GM10248 (cell line): ENCODE measurements at regions not wholly inside any gene's neighbourhood (a gene's known extent, or its start where the extent isn't known, plus 50 kb on each side); places are given as distances from the start of the nearest gene placed in this dataset.
"Not testable (repeated sequence)": the region's sequence is repeated elsewhere in the genome, so short reads cannot be mapped to it uniquely, and the experiment has no call there.

Source experiments
- CTCF ChIA-PET: fragments of 300-600 bp; sonication (Branson Sonifier 250); formaldehyde crosslinking; extraction: SDS; loops from one replicate; lab custom pipeline; 2021; ENCODE audit warnings: antibody characterized with exemption; lab: Yijun Ruan, JAX
- POLR2A ChIA-PET: fragments of 350-650 bp; sonication (Branson Sonifier 250); formaldehyde crosslinking; extraction: SDS; loops from one replicate; lab custom pipeline; 2020; ENCODE audit warnings: antibody characterized with exemption; lab: Yijun Ruan, JAX
- DNase-seq: peaks from one replicate; pipeline ENCODE4 v3.0.0; 2012; ENCODE audit errors: extremely low spot score
- TF ChIP-seq, protein P1 (sequence below): IDR thresholded peaks from 2 replicates; pipeline ENCODE4 v1.5.1; 2012; ENCODE audit warnings: mild to moderate bottlenecking, low read depth; ENCODE audit errors: extremely low read depth, missing control alignments, control extremely low read depth

- CTCF ChIA-PET = interaction anchor here (1.0 to 1.7 kb wide), 2 partner anchors 25 to 37 kb away, joined by 3 to 5 read pairs; no protein-coding TSS in a partner anchor
- no peak for DNase-seq
- TF ChIP-seq, protein P1, sequence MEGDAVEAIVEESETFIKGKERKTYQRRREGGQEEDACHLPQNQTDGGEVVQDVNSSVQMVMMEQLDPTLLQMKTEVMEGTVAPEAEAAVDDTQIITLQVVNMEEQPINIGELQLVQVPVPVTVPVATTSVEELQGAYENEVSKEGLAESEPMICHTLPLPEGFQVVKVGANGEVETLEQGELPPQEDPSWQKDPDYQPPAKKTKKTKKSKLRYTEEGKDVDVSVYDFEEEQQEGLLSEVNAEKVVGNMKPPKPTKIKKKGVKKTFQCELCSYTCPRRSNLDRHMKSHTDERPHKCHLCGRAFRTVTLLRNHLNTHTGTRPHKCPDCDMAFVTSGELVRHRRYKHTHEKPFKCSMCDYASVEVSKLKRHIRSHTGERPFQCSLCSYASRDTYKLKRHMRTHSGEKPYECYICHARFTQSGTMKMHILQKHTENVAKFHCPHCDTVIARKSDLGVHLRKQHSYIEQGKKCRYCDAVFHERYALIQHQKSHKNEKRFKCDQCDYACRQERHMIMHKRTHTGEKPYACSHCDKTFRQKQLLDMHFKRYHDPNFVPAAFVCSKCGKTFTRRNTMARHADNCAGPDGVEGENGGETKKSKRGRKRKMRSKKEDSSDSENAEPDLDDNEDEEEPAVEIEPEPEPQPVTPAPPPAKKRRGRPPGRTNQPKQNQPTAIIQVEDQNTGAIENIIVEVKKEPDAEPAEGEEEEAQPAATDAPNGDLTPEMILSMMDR = no peak
- POLR2A ChIA-PET = no interaction called here
Measured at GRCh38 chr17:72460711-72461110, 339.9 kb downstream of the SOX9 start.

DNA sequence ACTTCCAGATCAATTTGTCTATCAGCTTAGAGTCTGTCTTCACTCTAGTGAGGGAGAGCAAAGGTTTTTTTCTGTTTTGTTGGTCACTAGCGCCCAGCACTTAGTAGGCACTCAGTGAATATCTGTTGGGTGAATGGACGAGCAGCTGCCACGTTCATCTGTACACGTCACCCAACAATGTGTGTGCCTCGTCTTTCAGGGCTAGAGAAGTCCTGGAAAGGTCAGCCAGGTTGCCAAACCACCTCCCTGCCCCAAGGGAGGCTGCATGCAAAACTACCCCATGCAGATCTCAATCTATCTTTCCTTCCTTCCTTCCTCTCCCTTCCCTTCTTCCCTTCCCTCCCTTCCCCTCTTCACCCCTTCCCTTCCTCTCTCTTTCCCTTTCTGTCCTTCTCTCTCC is 340.9 kb downstream of the SOX9 start:
- no peak for DNase-seq

DNA sequence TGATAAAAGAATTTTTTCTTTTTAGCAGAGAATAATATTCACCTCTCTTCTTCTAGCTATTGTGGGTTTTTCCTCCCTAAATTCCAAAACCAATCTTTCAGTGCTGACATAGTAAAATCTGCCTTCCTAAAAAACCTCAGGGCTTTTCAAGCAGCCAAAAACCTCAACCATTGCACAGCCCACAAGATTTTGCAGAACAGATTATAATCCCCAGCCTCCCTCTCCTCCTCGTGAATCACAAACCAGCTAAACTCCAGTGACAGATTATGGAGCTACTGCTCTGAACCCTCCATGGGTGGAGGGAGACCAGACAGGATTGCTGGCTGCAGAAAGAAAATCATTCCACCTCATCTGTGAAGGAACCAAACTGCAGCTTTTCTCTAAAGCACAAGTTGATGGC is 341.6 kb downstream of the SOX9 start:
- TF ChIP-seq, protein P1 = no peak
- POLR2A ChIA-PET = interaction anchor here (3.7 kb wide), 1 partner anchor 39 kb away, joined by 25 read pairs; no protein-coding TSS in a partner anchor
- CTCF ChIA-PET = interaction anchor here (0.7 to 5.8 kb wide), 3 partner anchors 35 to 330 kb away, joined by 3 to 52 read pairs (median 3); no protein-coding TSS in a partner anchor
- DNase-seq = no peak

More for the DNA sequence above, 340.9 kb downstream of the SOX9 start:
- ChIA-PET POLR2A (interaction anchor here (0.7 kb wide), 1 partner anchor 9 kb away, joined by 5 read pairs; no protein-coding TSS in a partner anchor), CTCF (interaction anchor here (1.7 to 5.8 kb wide), 2 partner anchors 38 to 39 kb away, joined by 5 to 52 read pairs; no protein-coding TSS in a partner anchor)
- TF ChIP-seq, protein P1 = no peak

GRCh38 chr17:72462814-72463213 is 342.0 kb downstream of the SOX9 start:
- CTCF ChIA-PET = interaction anchor here (0.7 to 5.8 kb wide), 3 partner anchors 35 to 331 kb away, joined by 3 to 52 read pairs (median 3); no protein-coding TSS in a partner anchor
- no peak for DNase-seq

DNA sequence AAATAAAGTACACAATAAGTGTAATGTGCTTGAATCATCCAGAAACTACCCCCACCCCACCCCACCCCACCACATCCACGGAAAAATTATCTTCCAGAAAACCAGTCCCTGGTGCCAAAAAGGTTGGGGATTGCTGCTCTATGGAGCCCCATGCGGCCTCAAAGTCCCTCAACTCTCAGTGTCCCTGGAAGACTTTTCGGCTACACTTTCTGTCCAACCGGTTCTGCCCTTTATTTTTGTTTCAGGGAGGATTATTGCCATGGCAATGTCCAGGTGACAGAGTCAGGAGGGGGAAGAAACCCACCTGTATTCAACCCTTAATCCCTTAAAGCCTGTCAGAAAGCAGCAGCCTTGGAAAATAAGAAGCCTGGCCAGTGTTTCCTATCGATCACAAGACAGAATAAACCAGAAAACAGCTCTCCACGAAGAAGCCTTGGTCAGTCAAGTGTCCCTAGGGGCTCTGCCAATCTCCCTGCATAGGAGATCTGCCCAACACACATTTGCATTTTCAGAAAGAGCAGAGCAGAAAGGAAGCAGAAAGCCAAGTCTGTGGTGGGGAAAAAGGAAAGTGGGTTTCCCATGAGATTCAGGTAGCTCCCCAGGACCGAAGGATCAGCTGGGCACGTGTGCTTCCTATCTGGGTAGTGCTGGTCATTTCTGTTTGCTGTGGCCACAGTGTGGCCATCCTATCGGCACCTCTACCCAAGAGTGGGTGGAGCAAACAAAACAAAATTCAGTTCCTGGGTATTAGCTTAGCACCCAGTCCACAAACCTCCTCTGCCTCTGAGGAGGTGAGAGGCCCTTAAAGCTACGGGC is 342.7 kb downstream of the SOX9 start:
- DNase-seq = no peak
- TF ChIP-seq, protein P1 = no peak
- POLR2A ChIA-PET = interaction anchor here (3.7 kb wide), 1 partner anchor 40 kb away, joined by 25 read pairs; no protein-coding TSS in a partner anchor
- CTCF ChIA-PET = interaction anchor here (1.2 to 5.8 kb wide), 4 partner anchors 13 to 41 kb away, joined by 3 to 52 read pairs (median 3); no protein-coding TSS in a partner anchor

More at GRCh38 chr17:72462814-72463213, 342.0 kb downstream of the SOX9 start:
- TF ChIP-seq, protein P1 = no peak
- POLR2A ChIA-PET = interaction anchor here (3.7 kb wide), 1 partner anchor 40 kb away, joined by 25 read pairs; no protein-coding TSS in a partner anchor

- ChIA-PET POLR2A (interaction anchor here (3.7 kb wide), 1 partner anchor 41 kb away, joined by 25 read pairs; no protein-coding TSS in a partner anchor), CTCF (interaction anchor here (1.1 to 5.8 kb wide), 4 partner anchors 9 to 41 kb away, joined by 3 to 52 read pairs (median 4); no protein-coding TSS in a partner anchor)
- not testable (repeated sequence) for DNase-seq
Measured at GRCh38 chr17:72464221-72464620, 343.4 kb downstream of the SOX9 start.
